Ammon's horn (tissue), 1 donor: ENCODE measurements at regions not wholly inside any gene's neighbourhood (a gene's known extent, or its start where the extent isn't known, plus 50 kb on each side); places are given as distances from the start of the nearest gene placed in this dataset.

Experiments
- DNase-seq: peaks from one replicate; pipeline ENCODE4 v3.0.0-alpha.2; 2016; ENCODE audit warnings: low spot score

DNA sequence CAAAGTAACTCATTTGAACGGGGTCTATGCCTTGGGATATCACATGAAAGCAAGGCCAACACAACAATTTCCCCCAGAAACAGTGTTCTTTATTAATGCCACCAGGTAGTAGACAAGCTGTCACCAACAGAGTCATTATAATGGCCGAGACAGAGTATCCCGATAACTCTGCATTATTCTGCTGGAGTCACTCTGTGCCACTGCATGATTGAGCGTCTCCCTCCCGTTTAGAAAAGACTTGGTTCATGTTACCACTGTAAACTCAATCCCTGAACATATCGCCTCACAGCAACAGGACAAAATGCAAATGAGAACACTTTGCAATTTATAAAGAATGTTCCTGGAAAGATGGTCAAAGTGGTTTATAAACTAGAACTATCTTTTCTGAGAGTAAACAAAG is 932.5 kb downstream of the GATA3 start:
- no peak for DNase-seq

- DNase-seq = no peak
Measured at GRCh38 chr10:8987712-8988111, 933.2 kb downstream of the GATA3 start.

- no peak for DNase-seq
Measured at GRCh38 chr10:8990280-8990987, 935.9 kb downstream of the GATA3 start.

- DNase-seq = no peak
Measured at GRCh38 chr10:8992009-8992408, 937.5 kb downstream of the GATA3 start.

DNA sequence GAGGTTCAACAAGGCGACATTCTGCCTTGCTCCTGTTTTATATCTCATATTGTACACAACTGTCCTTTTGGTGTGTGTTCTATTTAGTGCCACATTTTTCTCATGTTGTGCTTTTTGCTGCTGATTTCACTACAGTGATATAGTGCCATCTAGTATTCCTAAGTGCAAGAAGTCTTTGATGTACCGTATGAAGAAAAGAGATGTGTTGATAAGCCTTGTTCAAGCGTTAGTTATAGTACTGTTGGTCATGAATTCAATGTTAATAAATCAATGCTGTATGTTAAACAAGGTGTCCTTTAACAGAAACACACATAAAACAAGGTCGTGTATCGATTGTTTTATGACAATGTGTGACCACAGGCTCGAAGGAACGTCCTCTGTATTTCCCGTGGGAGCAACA is 939.4 kb downstream of the GATA3 start:
- DNase-seq = no peak

DNA sequence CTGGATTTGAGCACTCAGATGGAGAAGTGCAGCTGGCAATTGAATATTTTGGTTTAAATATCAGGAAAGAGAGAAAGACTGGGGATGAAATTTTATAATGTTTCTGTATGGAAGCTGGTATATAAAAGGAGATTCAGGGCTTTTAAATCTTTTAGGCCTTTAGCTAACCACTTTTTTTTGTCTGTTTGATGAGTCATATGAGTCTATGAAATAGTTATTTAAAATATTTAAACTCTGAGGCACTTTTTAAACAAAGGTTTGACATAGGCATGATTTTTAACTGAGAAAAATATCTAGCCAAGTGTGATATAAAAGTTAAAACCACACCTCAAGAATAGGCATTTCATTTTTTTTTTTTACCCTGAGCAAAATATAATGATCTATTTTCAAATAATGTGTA is 944.3 kb downstream of the GATA3 start:
- no peak for DNase-seq

GRCh38 chr10:9003122-9003521 is 948.6 kb downstream of the GATA3 start:
- no peak for DNase-seq

- DNase-seq = no peak
Measured at GRCh38 chr10:9004736-9005135, 950.2 kb downstream of the GATA3 start.

DNA sequence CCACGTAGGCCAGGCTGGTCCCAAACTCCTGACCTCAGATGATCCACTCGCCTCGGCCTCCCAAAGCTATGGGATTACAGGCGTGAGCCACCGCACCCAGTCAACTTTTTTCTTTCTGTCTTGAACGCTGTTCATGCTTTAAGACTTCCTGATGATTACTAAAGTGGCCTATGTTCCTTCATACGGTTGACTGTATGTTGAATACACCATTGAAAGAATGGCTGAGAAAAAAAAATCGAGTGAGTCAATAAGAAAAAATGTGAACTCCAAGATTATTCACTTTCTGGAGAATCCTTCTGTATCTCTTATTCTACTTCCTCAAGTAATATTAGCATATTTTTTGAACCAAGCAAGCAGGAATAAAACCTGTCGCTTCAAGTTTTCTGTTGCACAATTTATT is 955.0 kb downstream of the GATA3 start:
- DNase-seq = no peak

DNA sequence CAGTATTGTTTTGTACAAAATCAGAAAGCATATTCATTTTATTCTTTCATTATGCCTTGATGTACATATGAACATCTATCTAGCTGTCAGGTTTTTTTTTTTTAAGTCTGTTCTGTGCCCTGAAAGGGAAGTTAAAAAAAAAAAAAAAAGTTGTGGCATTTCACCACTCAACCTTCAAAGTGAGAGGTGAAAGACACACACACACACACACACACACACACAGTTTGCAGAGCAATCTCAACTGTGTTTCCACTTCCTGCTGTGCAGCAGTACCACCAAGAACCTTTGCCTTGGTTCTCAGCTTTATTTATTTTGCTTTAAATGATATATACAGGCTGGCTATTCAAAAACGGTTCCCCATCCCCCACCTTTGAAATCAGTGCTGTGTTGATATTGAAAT is 955.6 kb downstream of the GATA3 start:
- no peak for DNase-seq

DNA sequence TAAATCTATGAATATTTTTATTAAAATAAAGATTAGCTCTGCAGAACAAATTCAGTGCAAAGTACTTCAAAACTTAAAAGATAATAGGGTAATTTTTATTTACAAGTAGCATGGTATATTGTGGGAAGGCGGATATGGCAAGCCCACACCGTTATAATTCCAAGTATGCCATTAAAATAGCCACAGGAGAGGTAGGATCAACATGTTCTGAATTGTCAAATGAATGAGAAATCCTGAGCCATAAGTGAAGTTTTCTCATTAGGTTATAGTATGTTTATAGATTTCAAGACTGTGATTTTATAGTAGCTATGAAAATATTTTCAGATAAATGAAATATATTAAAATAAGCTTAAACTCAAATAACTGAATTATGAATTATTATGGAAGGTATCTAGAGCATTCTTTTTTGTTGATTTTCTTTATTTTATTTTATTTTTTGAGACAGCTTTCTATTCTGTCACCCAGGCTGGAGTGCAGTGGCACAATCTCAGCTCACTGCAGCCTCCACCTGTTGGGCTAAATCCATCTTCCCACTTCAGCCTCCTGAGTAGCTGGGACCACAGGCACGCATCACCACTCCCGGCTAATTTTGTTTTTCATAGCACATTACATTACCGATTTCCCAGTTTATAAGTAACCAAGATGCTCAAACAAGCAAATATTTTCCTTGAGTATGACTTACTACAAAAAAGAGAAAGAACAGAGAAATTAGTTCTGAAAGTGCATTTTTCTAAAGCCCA is 956.6 kb downstream of the GATA3 start:
- DNase-seq = no peak

DNA sequence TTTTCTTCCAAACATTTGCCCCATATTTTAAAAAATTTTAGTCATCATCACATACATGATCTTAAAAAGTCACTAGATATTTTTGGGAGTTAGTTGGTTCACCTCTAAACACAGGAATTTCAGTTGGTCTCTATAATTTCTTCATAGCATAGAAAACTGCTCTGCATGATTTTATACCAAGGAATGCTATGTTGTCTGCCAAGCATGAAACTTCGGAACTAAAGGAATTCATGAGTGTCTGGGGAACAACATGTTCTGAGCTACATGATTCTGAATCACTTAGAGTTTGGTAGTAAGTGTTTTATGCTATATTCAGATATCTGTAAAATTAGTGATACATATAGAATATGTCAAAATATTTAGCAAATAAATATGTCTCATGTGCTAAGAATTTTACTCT is 957.8 kb downstream of the GATA3 start:
- no peak for DNase-seq

GRCh38 chr10:9015005-9015404 is 960.5 kb downstream of the GATA3 start:
- no peak for DNase-seq

DNA sequence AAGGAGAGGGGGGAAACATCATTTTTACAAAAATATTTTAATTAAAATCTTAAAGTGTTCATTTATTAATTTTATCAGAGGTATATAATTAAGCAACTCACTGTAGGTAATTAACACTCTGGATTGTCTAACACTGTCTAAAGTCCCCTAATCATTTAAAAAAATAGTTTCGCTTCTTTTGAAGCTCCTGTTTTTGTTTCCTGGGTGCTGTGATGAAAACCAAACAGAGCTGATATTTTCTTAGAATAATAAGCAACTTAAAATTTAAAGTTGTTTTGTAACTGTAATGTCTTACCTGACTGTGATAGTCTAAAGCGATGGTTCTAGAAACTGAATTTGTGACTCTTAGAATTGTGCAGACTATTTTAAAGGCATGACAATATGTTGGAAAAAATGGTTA is 961.0 kb downstream of the GATA3 start:
- no peak for DNase-seq

GRCh38 chr10:9016930-9017329 is 962.4 kb downstream of the GATA3 start:
- DNase-seq = no peak

DNA sequence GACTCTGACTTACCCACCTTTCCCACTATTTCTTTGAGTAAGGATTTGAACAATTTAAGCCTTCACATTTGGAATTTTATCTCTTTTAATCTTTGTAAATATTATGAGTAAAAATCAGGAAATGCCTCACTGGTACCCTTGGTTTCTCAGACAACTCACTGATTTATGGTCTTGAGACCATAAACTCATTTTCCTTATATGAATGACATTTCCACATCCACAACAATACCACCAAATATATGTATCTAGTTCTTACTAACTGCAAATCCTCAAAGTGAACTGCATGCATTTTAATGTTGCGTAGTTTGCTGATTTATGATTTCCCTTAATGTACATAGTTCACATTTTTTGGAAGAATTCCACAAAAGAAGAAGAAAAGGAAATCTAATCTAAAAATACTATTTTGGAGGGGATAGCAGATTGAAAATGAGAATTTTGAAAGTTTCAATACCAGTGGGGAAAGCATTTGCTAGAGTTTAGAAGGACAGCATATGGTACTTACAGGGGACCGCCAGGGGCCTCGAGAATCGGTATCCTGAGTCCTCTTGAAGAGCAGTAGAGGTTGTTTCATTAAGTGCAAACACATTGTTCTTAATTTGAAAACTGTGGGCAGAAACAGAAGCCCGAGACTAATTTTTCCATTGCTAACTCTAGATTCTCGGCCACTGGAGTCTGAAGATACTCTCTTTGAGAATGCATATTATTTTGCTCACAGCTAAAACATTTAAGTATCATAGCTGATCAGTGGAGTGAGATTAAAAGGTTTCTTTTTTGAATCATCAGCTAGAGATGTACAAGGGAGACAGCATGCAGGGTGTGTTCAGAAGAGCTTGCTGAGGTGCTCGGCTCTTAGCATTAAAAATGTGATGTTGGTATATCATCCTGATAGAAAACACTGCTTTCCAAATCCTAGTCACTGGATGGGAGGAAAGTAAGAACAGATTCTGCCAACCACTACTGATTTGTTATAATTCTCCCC is 964.0 kb downstream of the GATA3 start:
- DNase-seq = no peak

DNA sequence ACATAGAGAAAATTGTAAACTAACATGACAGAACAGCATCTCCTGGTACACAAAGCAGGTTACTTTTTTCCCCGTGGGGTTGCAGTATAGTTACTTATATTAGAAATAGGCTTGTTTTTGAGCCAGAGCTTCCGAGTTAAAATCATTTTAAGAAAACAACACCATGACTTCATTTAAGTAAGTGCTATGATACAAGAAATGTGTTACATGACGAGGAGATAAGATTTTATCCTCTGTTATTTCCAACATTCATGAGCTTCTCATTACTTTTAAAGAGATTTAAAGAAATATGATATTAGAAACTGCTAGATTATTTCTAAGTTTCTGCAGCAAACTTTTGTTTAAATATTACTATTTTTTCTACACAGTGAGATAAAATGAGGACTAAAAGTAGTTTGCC is 968.7 kb downstream of the GATA3 start:
- DNase-seq = no peak

GRCh38 chr10:9024210-9024609 is 969.7 kb downstream of the GATA3 start:
- no peak for DNase-seq

GRCh38 chr10:9028231-9028630 is 973.7 kb downstream of the GATA3 start:
- no peak for DNase-seq

- DNase-seq = no peak
Measured at GRCh38 chr10:9035355-9035754, 980.9 kb downstream of the GATA3 start.

GRCh38 chr10:9036711-9037204 is 982.3 kb downstream of the GATA3 start:
- no peak for DNase-seq

GRCh38 chr10:9038146-9038714 is 983.7 kb downstream of the GATA3 start:
- DNase-seq = peak; percentile 1
